Nephron progenitor cell (in vitro differentiated cells): ENCODE measurements at regions not wholly inside any gene's neighbourhood (a gene's known extent, or its start where the extent isn't known, plus 50 kb on each side); places are given as distances from the start of the nearest gene placed in this dataset.

Experiments used
- DNase-seq: peaks from one replicate; pipeline ENCODE4 v3.0.0; 2021
- H3K27ac Mint-ChIP-seq: 2 replicates; pipeline ENCODE4 v1.8.0; 2021; ENCODE audit warnings: mild to moderate bottlenecking, moderate library complexity, mixed read lengths
- H3K27me3 Mint-ChIP-seq: 2 replicates; pipeline ENCODE4 v1.8.0; 2021; ENCODE audit warnings: mild to moderate bottlenecking, low read depth, mixed read lengths; ENCODE audit not compliant: poor library complexity
- H3K36me3 Mint-ChIP-seq: 2 replicates; pipeline ENCODE4 v1.8.0; 2021; ENCODE audit warnings: low read depth, mixed read lengths
- H3K4me1 Mint-ChIP-seq: 2 replicates; pipeline ENCODE4 v1.8.0; 2021; ENCODE audit warnings: mixed read lengths
- H3K4me3 Mint-ChIP-seq: 2 replicates; pipeline ENCODE4 v1.8.0; 2021; ENCODE audit warnings: mild to moderate bottlenecking, moderate library complexity, mixed read lengths
- H3K9me3 Mint-ChIP-seq: 2 replicates; pipeline ENCODE4 v1.8.0; 2021; ENCODE audit warnings: mild to moderate bottlenecking, moderate library complexity, mixed read lengths
- CTCF ChIP-seq: fragments of 200-600 bp; sonication (generic); IDR thresholded peaks from 2 replicates; pipeline ENCODE4 v1.5.0; 2021; ENCODE audit warnings: antibody characterized with exemption

- Mint-ChIP-seq H3K4me3 (no peak overlapping the region), H3K9me3 (peaks cover 51% of the 10 kb centered on the region), H3K4me1 (peaks cover 3% of the 10 kb centered on the region), H3K27ac (no peak overlapping the region), H3K36me3 (peaks cover 8% of the 10 kb centered on the region), H3K27me3 (peaks cover 57% of the 10 kb centered on the region)
- TF ChIP-seq CTCF = no peak
- no peak for DNase-seq
Measured at GRCh38 chr6:163844357-163844756, 429.8 kb downstream of the QKI start.

- no peak for TF ChIP-seq CTCF
- H3K4me3 Mint-ChIP-seq = no peak overlapping the region
Measured at GRCh38 chr6:163843218-163843617, 428.7 kb downstream of the QKI start.

GRCh38 chr6:163842467-163842866 lies 427.9 kb downstream of the QKI start:
- H3K36me3 Mint-ChIP-seq = peaks cover 8% of the 10 kb centered on the region
- peaks cover 33% of the 10 kb centered on the region for H3K9me3 Mint-ChIP-seq
- H3K27me3 Mint-ChIP-seq = peaks cover 66% of the 10 kb centered on the region
- no peak overlapping the region for H3K4me3 Mint-ChIP-seq
- TF ChIP-seq CTCF = no peak
- DNase-seq = no peak
- H3K27ac Mint-ChIP-seq = no peak overlapping the region
- H3K4me1 Mint-ChIP-seq = peaks cover 22% of the 10 kb centered on the region

More at GRCh38 chr6:163843218-163843617, 428.7 kb downstream of the QKI start:
- DNase-seq = no peak
- peaks cover 15% of the 10 kb centered on the region for H3K4me1 Mint-ChIP-seq
- H3K36me3 Mint-ChIP-seq = peaks cover 8% of the 10 kb centered on the region
- H3K9me3 Mint-ChIP-seq = peaks cover 39% of the 10 kb centered on the region
- H3K27ac Mint-ChIP-seq = no peak overlapping the region
- H3K27me3 Mint-ChIP-seq = peaks cover 66% of the 10 kb centered on the region

DNA sequence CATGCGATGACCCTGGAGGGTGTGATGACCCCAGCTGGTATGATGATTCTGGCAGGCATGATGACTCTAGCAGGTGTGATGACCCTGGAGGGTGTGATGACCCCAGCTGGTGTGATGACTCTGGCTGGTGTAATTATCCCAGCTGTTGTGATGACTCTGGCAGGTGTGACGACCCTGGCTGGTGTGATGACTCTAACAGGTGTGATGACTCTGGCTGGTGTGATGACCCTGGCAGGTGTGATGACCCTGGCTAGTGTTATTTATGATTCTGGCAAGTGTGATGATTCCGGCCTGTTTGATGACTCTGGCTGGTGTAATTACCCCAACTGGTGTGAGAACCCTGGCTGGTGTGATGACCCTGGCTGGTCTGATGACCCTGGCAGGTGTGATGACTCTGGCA lies 427.2 kb downstream of the QKI start:
- Mint-ChIP-seq H3K27me3 (peaks cover 68% of the 10 kb centered on the region), H3K4me3 (no peak overlapping the region), H3K4me1 (peaks cover 30% of the 10 kb centered on the region), H3K36me3 (peaks cover 8% of the 10 kb centered on the region), H3K9me3 (peaks cover 31% of the 10 kb centered on the region), H3K27ac (no peak overlapping the region)
- DNase-seq = no peak
- TF ChIP-seq CTCF = no peak

DNA sequence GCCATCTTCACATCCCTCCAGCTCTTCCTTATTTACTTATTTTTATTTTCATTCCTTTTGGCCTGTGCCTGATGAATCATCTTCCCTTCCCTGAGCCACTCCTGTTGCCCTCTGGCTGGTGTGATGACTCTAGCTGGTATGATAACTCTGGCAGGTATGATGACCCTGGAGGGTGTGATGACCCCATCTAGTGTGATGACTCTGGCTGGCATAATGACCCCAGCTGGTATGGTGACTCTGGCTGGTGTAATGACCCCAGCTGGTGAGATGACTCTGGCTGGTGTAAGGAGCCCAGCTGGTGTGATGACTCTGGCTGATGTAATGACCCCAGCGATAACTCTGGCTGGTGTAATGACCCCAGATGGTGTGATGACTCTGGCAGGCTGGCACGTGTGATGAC lies 426.8 kb downstream of the QKI start:
- Mint-ChIP-seq H3K9me3 (peaks cover 31% of the 10 kb centered on the region), H3K4me1 (peaks cover 34% of the 10 kb centered on the region), H3K4me3 (no peak overlapping the region), H3K36me3 (peaks cover 8% of the 10 kb centered on the region), H3K27ac (no peak overlapping the region), H3K27me3 (peaks cover 72% of the 10 kb centered on the region)
- DNase-seq = no peak
- TF ChIP-seq CTCF = no peak

GRCh38 chr6:163840880-163841279 lies 426.4 kb downstream of the QKI start:
- Mint-ChIP-seq H3K9me3 (peaks cover 31% of the 10 kb centered on the region), H3K27ac (no peak overlapping the region), H3K36me3 (peaks cover 8% of the 10 kb centered on the region)

More at GRCh38 chr6:163840880-163841279, 426.4 kb downstream of the QKI start:
- Mint-ChIP-seq H3K4me3 (no peak overlapping the region), H3K27me3 (peaks cover 77% of the 10 kb centered on the region), H3K4me1 (peaks cover 36% of the 10 kb centered on the region)
- no peak for TF ChIP-seq CTCF
- DNase-seq = no peak
